HEK293 (cell line): ENCODE measurements at regions not wholly inside any gene's neighbourhood (a gene's known extent, or its start where the extent isn't known, plus 50 kb on each side); places are given as distances from the start of the nearest gene placed in this dataset.

Experiments
- GFI1B ChIP-seq: fragments of 450-650 bp; formaldehyde crosslinking; IDR thresholded peaks from 2 replicates; pipeline ENCODE4 v1.5.1; 2016; ENCODE audit warnings: missing biosample characterization, missing genetic modification characterization
- KLF8 ChIP-seq: fragments of 450-650 bp; formaldehyde crosslinking; IDR thresholded peaks from 2 replicates; pipeline ENCODE4 v1.5.1; 2016; ENCODE audit warnings: missing biosample characterization, missing genetic modification characterization
- PRDM1 ChIP-seq: fragments of 450-650 bp; formaldehyde crosslinking; IDR thresholded peaks from 2 replicates; pipeline ENCODE4; 2016; ENCODE audit warnings: missing biosample characterization, missing genetic modification characterization
- SP2 ChIP-seq: fragments of 450-650 bp; formaldehyde crosslinking; IDR thresholded peaks from 2 replicates; pipeline ENCODE4 v1.5.1; 2016; ENCODE audit warnings: missing biosample characterization, missing genetic modification characterization
- ZBTB17 ChIP-seq: fragments of 450-650 bp; formaldehyde crosslinking; IDR thresholded peaks from 2 replicates; pipeline ENCODE4 v1.5.1; 2016; ENCODE audit warnings: missing biosample characterization, missing genetic modification characterization
- ZEB2 ChIP-seq: fragments of 450-650 bp; formaldehyde crosslinking; IDR thresholded peaks from 2 replicates; pipeline ENCODE4 v1.5.1; 2016; ENCODE audit warnings: missing biosample characterization, missing genetic modification characterization
- ZFP37 ChIP-seq: fragments of 450-650 bp; formaldehyde crosslinking; IDR thresholded peaks from 2 replicates; pipeline ENCODE4 v1.5.1; 2016; ENCODE audit warnings: missing biosample characterization, missing genetic modification characterization
- ZNF112 ChIP-seq: fragments of 450-650 bp; formaldehyde crosslinking; IDR thresholded peaks from 2 replicates; pipeline ENCODE4 v1.5.0; 2017; ENCODE audit warnings: missing biosample characterization, missing genetic modification characterization
- ZNF146 ChIP-seq: fragments of 450-650 bp; formaldehyde crosslinking; IDR thresholded peaks from 2 replicates; pipeline ENCODE4 v1.5.1; 2016; ENCODE audit warnings: missing biosample characterization, missing genetic modification characterization
- ZNF24 ChIP-seq: fragments of 450-650 bp; formaldehyde crosslinking; IDR thresholded peaks from 2 replicates; pipeline ENCODE4 v1.5.1; 2016; ENCODE audit warnings: missing biosample characterization, missing genetic modification characterization
- ZNF335 ChIP-seq: fragments of 450-650 bp; formaldehyde crosslinking; conservative IDR thresholded peaks from 2 replicates; pipeline ENCODE4 v1.5.1; 2016; ENCODE audit warnings: missing biosample characterization, missing genetic modification characterization
- ZNF596 ChIP-seq: fragments of 450-650 bp; IDR thresholded peaks from 2 replicates; pipeline ENCODE4 v1.5.0; 2018; ENCODE audit warnings: missing biosample characterization, mild to moderate bottlenecking, missing genetic modification characterization, moderate library complexity
- ZNF660 ChIP-seq: fragments of 450-650 bp; IDR thresholded peaks from 2 replicates; pipeline ENCODE4 v1.5.1; 2018; ENCODE audit warnings: missing biosample characterization, mild to moderate bottlenecking, missing genetic modification characterization
- ZSCAN30 ChIP-seq: fragments of 450-650 bp; IDR thresholded peaks from 2 replicates; pipeline ENCODE4 v1.5.1; 2018; ENCODE audit warnings: missing biosample characterization, mild to moderate bottlenecking, missing genetic modification characterization, moderate library complexity
- TF ChIP-seq, protein P1 (sequence below): fragments of 450-650 bp; formaldehyde crosslinking; IDR thresholded peaks from 2 replicates; pipeline ENCODE4 v1.5.1; 2016; ENCODE audit warnings: missing biosample characterization, missing genetic modification characterization
- TF ChIP-seq, protein P2 (sequence below): fragments of 450-650 bp; formaldehyde crosslinking; IDR thresholded peaks from 2 replicates; pipeline ENCODE4 v1.5.1; 2016; ENCODE audit warnings: missing biosample characterization, missing genetic modification characterization, borderline replicate concordance
- TF ChIP-seq, protein P3 (sequence below): fragments of 450-650 bp; formaldehyde crosslinking; IDR thresholded peaks from 2 replicates; pipeline ENCODE4 v1.5.1; 2016; ENCODE audit warnings: missing biosample characterization, missing genetic modification characterization
- TF ChIP-seq, protein P4 (sequence below): fragments of 450-650 bp; formaldehyde crosslinking; IDR thresholded peaks from 2 replicates; pipeline ENCODE4 v1.5.1; 2016; ENCODE audit warnings: missing biosample characterization, missing genetic modification characterization
- TF ChIP-seq, protein P5 (sequence below): fragments of 450-650 bp; formaldehyde crosslinking; IDR thresholded peaks from 2 replicates; pipeline ENCODE4 v1.5.1; 2016; ENCODE audit warnings: missing biosample characterization, missing genetic modification characterization
- TF ChIP-seq, protein P6 (sequence below): fragments of 450-650 bp; formaldehyde crosslinking; IDR thresholded peaks from 2 replicates; pipeline ENCODE4 v1.5.0; 2017; ENCODE audit warnings: missing biosample characterization, missing genetic modification characterization, borderline replicate concordance
- TF ChIP-seq, protein P7 (sequence below): fragments of 450-650 bp; formaldehyde crosslinking; IDR thresholded peaks from 2 replicates; pipeline ENCODE4 v1.5.1; 2017; ENCODE audit warnings: missing biosample characterization, missing genetic modification characterization
- TF ChIP-seq, protein P8 (sequence below): fragments of 450-650 bp; formaldehyde crosslinking; IDR thresholded peaks from 2 replicates; pipeline ENCODE4 v1.5.1; 2016; ENCODE audit warnings: missing biosample characterization, missing genetic modification characterization

DNA sequence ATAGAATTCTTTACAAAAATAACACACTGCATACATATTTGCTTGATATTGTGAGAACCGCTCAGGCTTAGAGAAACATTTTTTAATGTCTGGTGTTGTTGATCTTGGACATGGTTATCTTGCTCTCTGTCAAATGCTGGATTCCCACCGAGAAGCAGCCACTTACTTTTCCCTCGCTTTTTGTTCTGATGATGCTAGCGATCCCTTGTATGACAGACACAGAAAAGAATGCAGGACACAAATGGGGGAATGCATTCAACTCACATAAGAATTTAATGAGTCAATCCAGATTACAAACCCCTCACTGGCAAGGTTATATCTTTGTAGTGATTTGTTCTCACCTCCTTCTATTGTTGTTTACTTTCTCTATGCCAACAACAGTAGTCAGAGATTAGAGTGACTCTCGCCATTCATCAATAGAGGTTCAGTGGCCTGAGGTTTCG is 76.8 kb upstream of the AKT3 start (continued):
- TF ChIP-seq ZNF146 (tag by site-specific recombination) (0 out of 2 replicates have a peak, but pooled peaks have one; percentile 19), ZBTB17 (peak; percentile 56; the same call in 1 of the 2 replicates), ZNF112 (tag by site-specific recombination) (no peak), ZEB2 (tag by site-specific recombination) (peak; percentile 79; the same call in 1 of the 2 replicates), ZFP37 (tag by site-specific recombination) (peak; percentile 95), ZNF660 (tag by site-specific recombination) (peak; percentile 78), SP2 (tag by site-specific recombination) (no peak), ZNF335 (tag by site-specific recombination) (peak; percentile 45), PRDM1 (tag by site-specific recombination) (peak; percentile 87), ZNF24 (tag by site-specific recombination) (0 out of 2 replicates have a peak, but pooled peaks have one; percentile 60), GFI1B (peak; percentile 97), ZNF596 (tag by site-specific recombination) (no peak), ZSCAN30 (no peak), KLF8 (tag by site-specific recombination) (0 out of 2 replicates have a peak, but pooled peaks have one; percentile 37)
- TF ChIP-seq, protein P1, sequence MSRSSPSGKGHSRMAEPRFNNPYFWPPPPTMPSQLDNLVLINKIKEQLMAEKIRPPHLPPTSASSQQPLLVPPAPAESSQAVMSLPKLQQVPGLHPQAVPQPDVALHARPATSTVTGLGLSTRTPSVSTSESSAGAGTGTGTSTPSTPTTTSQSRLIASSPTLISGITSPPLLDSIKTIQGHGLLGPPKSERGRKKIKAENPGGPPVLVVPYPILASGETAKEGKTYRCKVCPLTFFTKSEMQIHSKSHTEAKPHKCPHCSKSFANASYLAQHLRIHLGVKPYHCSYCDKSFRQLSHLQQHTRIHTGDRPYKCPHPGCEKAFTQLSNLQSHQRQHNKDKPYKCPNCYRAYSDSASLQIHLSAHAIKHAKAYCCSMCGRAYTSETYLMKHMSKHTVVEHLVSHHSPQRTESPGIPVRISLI (tag by site-specific recombination): peak; percentile 60; the same call in 1 of the 2 replicates
- TF ChIP-seq, protein P2, sequence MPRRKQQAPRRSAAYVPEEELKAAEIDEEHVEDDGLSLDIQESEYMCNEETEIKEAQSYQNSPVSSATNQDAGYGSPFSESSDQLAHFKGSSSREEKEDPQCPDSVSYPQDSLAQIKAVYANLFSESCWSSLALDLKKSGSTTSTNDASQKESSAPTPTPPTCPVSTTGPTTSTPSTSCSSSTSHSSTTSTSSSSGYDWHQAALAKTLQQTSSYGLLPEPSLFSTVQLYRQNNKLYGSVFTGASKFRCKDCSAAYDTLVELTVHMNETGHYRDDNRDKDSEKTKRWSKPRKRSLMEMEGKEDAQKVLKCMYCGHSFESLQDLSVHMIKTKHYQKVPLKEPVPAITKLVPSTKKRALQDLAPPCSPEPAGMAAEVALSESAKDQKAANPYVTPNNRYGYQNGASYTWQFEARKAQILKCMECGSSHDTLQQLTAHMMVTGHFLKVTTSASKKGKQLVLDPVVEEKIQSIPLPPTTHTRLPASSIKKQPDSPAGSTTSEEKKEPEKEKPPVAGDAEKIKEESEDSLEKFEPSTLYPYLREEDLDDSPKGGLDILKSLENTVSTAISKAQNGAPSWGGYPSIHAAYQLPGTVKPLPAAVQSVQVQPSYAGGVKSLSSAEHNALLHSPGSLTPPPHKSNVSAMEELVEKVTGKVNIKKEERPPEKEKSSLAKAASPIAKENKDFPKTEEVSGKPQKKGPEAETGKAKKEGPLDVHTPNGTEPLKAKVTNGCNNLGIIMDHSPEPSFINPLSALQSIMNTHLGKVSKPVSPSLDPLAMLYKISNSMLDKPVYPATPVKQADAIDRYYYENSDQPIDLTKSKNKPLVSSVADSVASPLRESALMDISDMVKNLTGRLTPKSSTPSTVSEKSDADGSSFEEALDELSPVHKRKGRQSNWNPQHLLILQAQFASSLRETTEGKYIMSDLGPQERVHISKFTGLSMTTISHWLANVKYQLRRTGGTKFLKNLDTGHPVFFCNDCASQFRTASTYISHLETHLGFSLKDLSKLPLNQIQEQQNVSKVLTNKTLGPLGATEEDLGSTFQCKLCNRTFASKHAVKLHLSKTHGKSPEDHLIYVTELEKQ: peak; percentile 84; the same call in 1 of the 2 replicates
- TF ChIP-seq, protein P3, sequence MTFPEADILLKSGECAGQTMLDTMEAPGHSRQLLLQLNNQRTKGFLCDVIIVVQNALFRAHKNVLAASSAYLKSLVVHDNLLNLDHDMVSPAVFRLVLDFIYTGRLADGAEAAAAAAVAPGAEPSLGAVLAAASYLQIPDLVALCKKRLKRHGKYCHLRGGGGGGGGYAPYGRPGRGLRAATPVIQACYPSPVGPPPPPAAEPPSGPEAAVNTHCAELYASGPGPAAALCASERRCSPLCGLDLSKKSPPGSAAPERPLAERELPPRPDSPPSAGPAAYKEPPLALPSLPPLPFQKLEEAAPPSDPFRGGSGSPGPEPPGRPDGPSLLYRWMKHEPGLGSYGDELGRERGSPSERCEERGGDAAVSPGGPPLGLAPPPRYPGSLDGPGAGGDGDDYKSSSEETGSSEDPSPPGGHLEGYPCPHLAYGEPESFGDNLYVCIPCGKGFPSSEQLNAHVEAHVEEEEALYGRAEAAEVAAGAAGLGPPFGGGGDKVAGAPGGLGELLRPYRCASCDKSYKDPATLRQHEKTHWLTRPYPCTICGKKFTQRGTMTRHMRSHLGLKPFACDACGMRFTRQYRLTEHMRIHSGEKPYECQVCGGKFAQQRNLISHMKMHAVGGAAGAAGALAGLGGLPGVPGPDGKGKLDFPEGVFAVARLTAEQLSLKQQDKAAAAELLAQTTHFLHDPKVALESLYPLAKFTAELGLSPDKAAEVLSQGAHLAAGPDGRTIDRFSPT (tag by site-specific recombination): peak; percentile 88
- TF ChIP-seq, protein P4, sequence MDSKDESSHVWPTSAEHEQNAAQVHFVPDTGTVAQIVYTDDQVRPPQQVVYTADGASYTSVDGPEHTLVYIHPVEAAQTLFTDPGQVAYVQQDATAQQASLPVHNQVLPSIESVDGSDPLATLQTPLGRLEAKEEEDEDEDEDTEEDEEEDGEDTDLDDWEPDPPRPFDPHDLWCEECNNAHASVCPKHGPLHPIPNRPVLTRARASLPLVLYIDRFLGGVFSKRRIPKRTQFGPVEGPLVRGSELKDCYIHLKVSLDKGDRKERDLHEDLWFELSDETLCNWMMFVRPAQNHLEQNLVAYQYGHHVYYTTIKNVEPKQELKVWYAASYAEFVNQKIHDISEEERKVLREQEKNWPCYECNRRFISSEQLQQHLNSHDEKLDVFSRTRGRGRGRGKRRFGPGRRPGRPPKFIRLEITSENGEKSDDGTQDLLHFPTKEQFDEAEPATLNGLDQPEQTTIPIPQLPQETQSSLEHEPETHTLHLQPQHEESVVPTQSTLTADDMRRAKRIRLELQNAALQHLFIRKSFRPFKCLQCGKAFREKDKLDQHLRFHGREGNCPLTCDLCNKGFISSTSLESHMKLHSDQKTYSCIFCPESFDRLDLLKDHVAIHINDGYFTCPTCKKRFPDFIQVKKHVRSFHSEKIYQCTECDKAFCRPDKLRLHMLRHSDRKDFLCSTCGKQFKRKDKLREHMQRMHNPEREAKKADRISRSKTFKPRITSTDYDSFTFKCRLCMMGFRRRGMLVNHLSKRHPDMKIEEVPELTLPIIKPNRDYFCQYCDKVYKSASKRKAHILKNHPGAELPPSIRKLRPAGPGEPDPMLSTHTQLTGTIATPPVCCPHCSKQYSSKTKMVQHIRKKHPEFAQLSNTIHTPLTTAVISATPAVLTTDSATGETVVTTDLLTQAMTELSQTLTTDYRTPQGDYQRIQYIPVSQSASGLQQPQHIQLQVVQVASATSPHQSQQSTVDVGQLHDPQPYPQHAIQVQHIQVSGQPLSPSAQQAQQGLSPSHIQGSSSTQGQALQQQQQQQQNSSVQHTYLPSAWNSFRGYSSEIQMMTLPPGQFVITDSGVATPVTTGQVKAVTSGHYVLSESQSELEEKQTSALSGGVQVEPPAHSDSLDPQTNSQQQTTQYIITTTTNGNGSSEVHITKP (tag by site-specific recombination): peak; percentile 47
- TF ChIP-seq, protein P5, sequence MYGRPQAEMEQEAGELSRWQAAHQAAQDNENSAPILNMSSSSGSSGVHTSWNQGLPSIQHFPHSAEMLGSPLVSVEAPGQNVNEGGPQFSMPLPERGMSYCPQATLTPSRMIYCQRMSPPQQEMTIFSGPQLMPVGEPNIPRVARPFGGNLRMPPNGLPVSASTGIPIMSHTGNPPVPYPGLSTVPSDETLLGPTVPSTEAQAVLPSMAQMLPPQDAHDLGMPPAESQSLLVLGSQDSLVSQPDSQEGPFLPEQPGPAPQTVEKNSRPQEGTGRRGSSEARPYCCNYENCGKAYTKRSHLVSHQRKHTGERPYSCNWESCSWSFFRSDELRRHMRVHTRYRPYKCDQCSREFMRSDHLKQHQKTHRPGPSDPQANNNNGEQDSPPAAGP (tag by site-specific recombination): no peak
- TF ChIP-seq, protein P6, sequence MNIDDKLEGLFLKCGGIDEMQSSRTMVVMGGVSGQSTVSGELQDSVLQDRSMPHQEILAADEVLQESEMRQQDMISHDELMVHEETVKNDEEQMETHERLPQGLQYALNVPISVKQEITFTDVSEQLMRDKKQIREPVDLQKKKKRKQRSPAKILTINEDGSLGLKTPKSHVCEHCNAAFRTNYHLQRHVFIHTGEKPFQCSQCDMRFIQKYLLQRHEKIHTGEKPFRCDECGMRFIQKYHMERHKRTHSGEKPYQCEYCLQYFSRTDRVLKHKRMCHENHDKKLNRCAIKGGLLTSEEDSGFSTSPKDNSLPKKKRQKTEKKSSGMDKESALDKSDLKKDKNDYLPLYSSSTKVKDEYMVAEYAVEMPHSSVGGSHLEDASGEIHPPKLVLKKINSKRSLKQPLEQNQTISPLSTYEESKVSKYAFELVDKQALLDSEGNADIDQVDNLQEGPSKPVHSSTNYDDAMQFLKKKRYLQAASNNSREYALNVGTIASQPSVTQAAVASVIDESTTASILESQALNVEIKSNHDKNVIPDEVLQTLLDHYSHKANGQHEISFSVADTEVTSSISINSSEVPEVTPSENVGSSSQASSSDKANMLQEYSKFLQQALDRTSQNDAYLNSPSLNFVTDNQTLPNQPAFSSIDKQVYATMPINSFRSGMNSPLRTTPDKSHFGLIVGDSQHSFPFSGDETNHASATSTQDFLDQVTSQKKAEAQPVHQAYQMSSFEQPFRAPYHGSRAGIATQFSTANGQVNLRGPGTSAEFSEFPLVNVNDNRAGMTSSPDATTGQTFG: no peak
- TF ChIP-seq, protein P7, sequence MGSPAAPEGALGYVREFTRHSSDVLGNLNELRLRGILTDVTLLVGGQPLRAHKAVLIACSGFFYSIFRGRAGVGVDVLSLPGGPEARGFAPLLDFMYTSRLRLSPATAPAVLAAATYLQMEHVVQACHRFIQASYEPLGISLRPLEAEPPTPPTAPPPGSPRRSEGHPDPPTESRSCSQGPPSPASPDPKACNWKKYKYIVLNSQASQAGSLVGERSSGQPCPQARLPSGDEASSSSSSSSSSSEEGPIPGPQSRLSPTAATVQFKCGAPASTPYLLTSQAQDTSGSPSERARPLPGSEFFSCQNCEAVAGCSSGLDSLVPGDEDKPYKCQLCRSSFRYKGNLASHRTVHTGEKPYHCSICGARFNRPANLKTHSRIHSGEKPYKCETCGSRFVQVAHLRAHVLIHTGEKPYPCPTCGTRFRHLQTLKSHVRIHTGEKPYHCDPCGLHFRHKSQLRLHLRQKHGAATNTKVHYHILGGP (tag by site-specific recombination): no peak
- TF ChIP-seq, protein P8, sequence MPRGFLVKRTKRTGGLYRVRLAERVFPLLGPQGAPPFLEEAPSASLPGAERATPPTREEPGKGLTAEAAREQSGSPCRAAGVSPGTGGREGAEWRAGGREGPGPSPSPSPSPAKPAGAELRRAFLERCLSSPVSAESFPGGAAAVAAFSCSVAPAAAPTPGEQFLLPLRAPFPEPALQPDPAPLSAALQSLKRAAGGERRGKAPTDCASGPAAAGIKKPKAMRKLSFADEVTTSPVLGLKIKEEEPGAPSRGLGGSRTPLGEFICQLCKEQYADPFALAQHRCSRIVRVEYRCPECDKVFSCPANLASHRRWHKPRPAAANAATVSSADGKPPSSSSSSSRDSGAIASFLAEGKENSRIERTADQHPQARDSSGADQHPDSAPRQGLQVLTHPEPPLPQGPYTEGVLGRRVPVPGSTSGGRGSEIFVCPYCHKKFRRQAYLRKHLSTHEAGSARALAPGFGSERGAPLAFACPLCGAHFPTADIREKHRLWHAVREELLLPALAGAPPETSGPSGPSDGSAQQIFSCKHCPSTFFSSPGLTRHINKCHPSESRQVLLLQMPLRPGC (tag by site-specific recombination): peak; percentile 65
